ENCODE measurements at regions not wholly inside any gene's neighbourhood (a gene's known extent, or its start where the extent isn't known, plus 50 kb on each side); places are given as distances from the start of the nearest gene placed in this dataset.

DNA sequence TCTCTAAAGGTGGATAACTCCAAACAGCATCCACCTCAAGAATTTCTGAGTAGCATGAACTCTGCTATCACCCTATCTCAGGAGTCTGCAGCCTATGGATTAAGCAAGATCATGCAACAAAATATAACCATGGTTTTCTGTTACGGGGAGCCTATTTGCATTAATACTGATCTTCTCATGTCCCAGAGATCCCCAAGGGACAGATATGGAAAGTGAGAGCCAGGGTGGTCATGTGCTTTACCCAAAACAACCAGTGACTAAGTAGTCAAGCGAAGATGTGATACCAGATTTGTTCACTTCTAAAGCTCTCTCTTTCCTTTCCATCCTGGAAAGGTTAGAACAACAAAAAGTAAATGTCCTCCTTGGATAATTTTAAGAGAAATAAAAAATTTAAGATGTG lies 125.1 kb downstream of the PRRX1 start:
- no peaks in the 10 kb centered on the region for H3K36me3 ChIP-seq (replicated peaks)
- DNase-seq, result no peak

DNA sequence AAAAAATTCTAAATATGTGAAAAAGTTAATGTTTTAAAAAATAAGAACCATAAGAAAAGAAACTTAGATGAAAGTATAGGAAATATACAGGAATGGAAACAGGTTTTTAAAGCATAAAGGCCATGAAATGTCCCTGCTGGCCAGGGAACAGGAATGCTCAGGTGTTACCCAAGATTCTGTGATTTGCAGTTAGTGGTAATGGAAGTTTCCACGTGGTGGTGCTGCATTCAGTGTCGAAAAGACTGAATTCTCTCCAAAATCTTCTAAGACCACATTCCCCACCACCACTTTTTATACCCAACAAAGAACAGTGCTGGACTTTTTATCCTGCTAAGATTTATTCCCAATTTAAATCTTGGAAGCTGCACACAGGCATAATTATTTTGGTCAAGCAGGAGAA lies 126.2 kb downstream of the PRRX1 start:
- H3K27ac ChIP-seq, result no peak overlapping the region
- no peak overlapping the region for H3K4me3 ChIP-seq (ENCODE audit: low read depth, low read length)
- TF ChIP-seq, protein P1, sequence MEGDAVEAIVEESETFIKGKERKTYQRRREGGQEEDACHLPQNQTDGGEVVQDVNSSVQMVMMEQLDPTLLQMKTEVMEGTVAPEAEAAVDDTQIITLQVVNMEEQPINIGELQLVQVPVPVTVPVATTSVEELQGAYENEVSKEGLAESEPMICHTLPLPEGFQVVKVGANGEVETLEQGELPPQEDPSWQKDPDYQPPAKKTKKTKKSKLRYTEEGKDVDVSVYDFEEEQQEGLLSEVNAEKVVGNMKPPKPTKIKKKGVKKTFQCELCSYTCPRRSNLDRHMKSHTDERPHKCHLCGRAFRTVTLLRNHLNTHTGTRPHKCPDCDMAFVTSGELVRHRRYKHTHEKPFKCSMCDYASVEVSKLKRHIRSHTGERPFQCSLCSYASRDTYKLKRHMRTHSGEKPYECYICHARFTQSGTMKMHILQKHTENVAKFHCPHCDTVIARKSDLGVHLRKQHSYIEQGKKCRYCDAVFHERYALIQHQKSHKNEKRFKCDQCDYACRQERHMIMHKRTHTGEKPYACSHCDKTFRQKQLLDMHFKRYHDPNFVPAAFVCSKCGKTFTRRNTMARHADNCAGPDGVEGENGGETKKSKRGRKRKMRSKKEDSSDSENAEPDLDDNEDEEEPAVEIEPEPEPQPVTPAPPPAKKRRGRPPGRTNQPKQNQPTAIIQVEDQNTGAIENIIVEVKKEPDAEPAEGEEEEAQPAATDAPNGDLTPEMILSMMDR (IDR thresholded peaks at IDR 0.05; ENCODE audit: low read depth, low read length, missing control alignments), result peak; percentile 27
- DNase-seq, result no peak
- H3K36me3 ChIP-seq (replicated peaks), result no peaks in the 10 kb centered on the region
- H3K27me3 ChIP-seq (replicated peaks), result no peaks in the 10 kb centered on the region
- in situ Hi-C loops (cut with HindIII; ENCODE audit: low pct_ligation_motif_present, low sequenced_read_pairs), result no loop called here

More for the DNA sequence above, 125.1 kb downstream of the PRRX1 start:
- in situ Hi-C loops (cut with HindIII; ENCODE audit: low pct_ligation_motif_present, low sequenced_read_pairs), result no loop called here
- Histone ChIP-seq H3K4me3 (ENCODE audit: low read depth, low read length) (no peak overlapping the region), H3K27me3 (replicated peaks) (no peaks in the 10 kb centered on the region), H3K27ac (no peak overlapping the region)
- TF ChIP-seq, protein P1 (IDR thresholded peaks at IDR 0.05; ENCODE audit: low read depth, low read length, missing control alignments), result no peak

DNA sequence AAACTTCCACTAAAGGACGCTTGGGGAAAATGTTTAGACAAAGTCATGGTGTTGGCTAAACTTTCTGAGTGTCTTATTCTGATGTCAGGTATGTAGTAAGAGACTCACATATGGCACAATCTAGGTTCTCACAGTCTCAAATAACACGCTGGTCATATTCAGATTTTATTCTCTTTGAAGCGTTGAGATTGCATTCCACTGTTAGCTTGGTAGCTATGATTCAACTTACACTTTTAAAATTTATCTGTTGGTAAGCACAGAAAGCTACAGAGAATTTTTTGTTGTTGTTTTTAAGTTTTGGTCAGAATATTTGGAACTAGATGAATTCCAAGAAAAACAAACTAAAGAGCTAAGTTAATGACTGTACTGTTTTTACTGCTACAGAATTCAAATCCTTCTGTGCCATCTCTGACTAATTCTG lies 126.7 kb downstream of the PRRX1 start:
- H3K4me3 ChIP-seq (ENCODE audit: low read depth, low read length), result no peak overlapping the region
- TF ChIP-seq, protein P1 (IDR thresholded peaks at IDR 0.05; ENCODE audit: low read depth, low read length, missing control alignments), result no peak
- peak; percentile 24 for DNase-seq
- no peaks in the 10 kb centered on the region for H3K27me3 ChIP-seq (replicated peaks)
- H3K36me3 ChIP-seq (replicated peaks), result no peaks in the 10 kb centered on the region
- no peak overlapping the region for H3K27ac ChIP-seq
- in situ Hi-C loops (cut with HindIII; ENCODE audit: low pct_ligation_motif_present, low sequenced_read_pairs), result no loop called here

DNA sequence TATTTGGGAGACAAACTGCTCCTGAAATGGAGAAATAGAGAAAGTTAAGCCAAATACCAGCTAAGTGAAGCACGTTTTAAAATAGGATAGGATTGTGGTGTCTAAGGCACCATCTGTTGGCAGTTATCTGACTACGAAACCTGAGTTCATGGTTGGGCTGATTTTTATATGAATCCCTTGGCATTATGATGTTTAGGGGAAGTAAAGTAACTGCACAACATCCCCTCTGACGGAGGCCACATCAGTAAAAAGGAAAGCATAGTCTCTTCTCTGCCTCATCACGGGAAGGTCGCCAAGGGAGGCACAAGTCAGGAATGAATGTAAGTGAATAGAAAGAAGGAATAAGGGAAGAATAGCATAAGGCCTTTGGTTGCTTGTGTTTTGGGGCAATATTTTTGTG lies 128.0 kb downstream of the PRRX1 start:
- H3K27ac ChIP-seq, result no peak overlapping the region
- H3K36me3 ChIP-seq (replicated peaks), result no peaks in the 10 kb centered on the region
- DNase-seq, result no peak
- H3K4me3 ChIP-seq (ENCODE audit: low read depth, low read length), result no peak overlapping the region
- in situ Hi-C loops (cut with HindIII; ENCODE audit: low pct_ligation_motif_present, low sequenced_read_pairs), result no loop called here
- TF ChIP-seq, protein P1 (IDR thresholded peaks at IDR 0.05; ENCODE audit: low read depth, low read length, missing control alignments), result no peak
- no peaks in the 10 kb centered on the region for H3K27me3 ChIP-seq (replicated peaks)

DNA sequence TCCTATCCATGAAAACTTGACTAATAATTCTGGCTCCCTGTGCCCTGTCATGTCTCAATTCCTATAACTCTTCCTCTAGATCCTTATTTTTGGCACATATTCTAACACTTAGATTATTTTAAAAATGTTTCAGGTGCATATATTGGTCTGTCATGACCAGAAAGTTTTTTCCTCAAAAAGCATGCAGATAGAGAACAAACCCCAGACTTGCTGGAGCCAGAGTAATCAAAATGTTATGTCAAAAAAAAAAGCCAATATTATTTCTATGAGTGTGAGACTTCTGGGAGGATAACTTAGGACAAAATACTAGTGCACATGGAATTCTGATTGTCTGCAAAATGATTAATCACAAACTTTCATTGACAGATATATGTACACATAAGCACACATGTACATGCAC lies 135.1 kb upstream of the MROH9 start:
- in situ Hi-C loops (cut with HindIII; ENCODE audit: low pct_ligation_motif_present, low sequenced_read_pairs), result no loop called here
- TF ChIP-seq, protein P1 (IDR thresholded peaks at IDR 0.05; ENCODE audit: low read depth, low read length, missing control alignments), result no peak
- DNase-seq, result no peak
- Histone ChIP-seq H3K36me3 (replicated peaks) (no peaks in the 10 kb centered on the region), H3K27me3 (replicated peaks) (no peaks in the 10 kb centered on the region), H3K4me3 (ENCODE audit: low read depth, low read length) (no peak overlapping the region), H3K27ac (no peak overlapping the region)

DNA sequence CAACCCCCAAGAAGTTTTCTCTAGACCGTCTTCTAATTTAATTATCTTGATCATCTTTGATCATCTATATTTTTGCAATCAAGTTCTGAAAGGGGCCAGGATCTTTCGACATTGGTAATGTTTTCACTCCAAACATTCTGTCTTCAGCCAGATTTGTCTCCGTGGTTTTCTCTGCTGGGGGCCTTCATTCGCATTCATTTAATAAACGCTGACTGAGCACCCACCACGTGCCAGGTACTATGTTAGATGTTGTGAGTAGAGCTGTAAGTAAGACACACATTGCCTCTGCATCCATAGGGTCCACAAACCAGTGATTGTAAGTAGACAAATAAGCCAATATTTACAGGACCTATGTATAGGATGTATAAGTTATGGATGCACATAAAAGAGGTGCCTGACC lies 134.5 kb upstream of the MROH9 start:
- no peaks in the 10 kb centered on the region for H3K36me3 ChIP-seq (replicated peaks)
- DNase-seq, result no peak
- H3K27ac ChIP-seq, result no peak overlapping the region
- TF ChIP-seq, protein P1 (IDR thresholded peaks at IDR 0.05; ENCODE audit: low read depth, low read length, missing control alignments), result no peak
- in situ Hi-C loops (cut with HindIII; ENCODE audit: low pct_ligation_motif_present, low sequenced_read_pairs), result no loop called here
- no peak overlapping the region for H3K4me3 ChIP-seq (ENCODE audit: low read depth, low read length)
- H3K27me3 ChIP-seq (replicated peaks), result no peaks in the 10 kb centered on the region

Measured in brain microvascular endothelial cell (primary cell).